OCI-LY1 (cell line): ENCODE measurements at regions not wholly inside any gene's neighbourhood (a gene's known extent, or its start where the extent isn't known, plus 50 kb on each side); places are given as distances from the start of the nearest gene placed in this dataset.

Experiments used
- H2AFZ ChIP-seq: fragments of 200-600 bp; sonication (generic), shearing (Covaris generic); 2 replicates; pipeline ENCODE4 v1.6.0; 2014; ENCODE audit warnings: antibody characterized with exemption, mild to moderate bottlenecking, low read length
- H3F3A ChIP-seq: fragments of 200-600 bp; sonication (generic), shearing (Covaris generic); 2 replicates; pipeline ENCODE4 v1.6.0; 2014; ENCODE audit warnings: mild to moderate bottlenecking, antibody characterized with exemption, low read length, moderate library complexity; ENCODE audit not compliant: insufficient read depth
- H3K27ac ChIP-seq: fragments of 200-600 bp; sonication (generic); 2 replicates; pipeline ENCODE4 v1.5.1; 2014; ENCODE audit warnings: low read length, mixed run types, mild to moderate bottlenecking, low read depth; ENCODE audit not compliant: poor library complexity, severe bottlenecking
- H3K27me3 ChIP-seq: fragments of 200-600 bp; sonication (generic); 2 replicates; pipeline ENCODE4 v1.6.0; 2014; ENCODE audit warnings: antibody characterized with exemption, mild to moderate bottlenecking, low read length, moderate library complexity; ENCODE audit not compliant: insufficient read depth
- H3K36me3 ChIP-seq: fragments of 200-600 bp; sonication (generic); 2 replicates; pipeline ENCODE4 v1.6.1; 2014; ENCODE audit warnings: mild to moderate bottlenecking, antibody characterized with exemption, low read length, moderate library complexity, mixed read lengths; ENCODE audit not compliant: insufficient read depth
- H3K4me1 ChIP-seq: fragments of 200-600 bp; sonication (generic); 2 replicates; pipeline ENCODE4 v1.5.1; 2014; ENCODE audit warnings: mild to moderate bottlenecking, low read length, moderate library complexity; ENCODE audit not compliant: insufficient read depth, severe bottlenecking
- H3K4me2 ChIP-seq: fragments of 200-600 bp; sonication (generic), shearing (Covaris generic); 2 replicates; pipeline ENCODE4 v1.6.1; 2014; ENCODE audit warnings: low read length
- H3K4me3 ChIP-seq: fragments of 200-600 bp; sonication (generic); 2 replicates; pipeline ENCODE4 v1.5.1; 2014; ENCODE audit warnings: low read length, low read depth, mild to moderate bottlenecking, mixed read lengths; ENCODE audit not compliant: poor library complexity, severe bottlenecking
- H3K79me2 ChIP-seq: fragments of 200-600 bp; shearing (Covaris generic); 2 replicates; pipeline ENCODE4 v1.6.1; 2016; ENCODE audit warnings: mixed run types, low read length, mixed read lengths; ENCODE audit not compliant: insufficient read depth
- H3K9ac ChIP-seq: fragments of 200-600 bp; sonication (generic), shearing (Covaris generic); 2 replicates; pipeline ENCODE4 v1.6.1; 2014; ENCODE audit warnings: mild to moderate bottlenecking, low read length, mixed read lengths
- H3K9me2 ChIP-seq: fragments of 200-600 bp; sonication (generic), shearing (Covaris generic); 2 replicates; pipeline ENCODE4 v1.6.1; 2014; ENCODE audit warnings: low read depth, mild to moderate bottlenecking, low read length, mixed read lengths
- H3K9me3 ChIP-seq: fragments of 200-600 bp; shearing (Covaris generic); 2 replicates; pipeline ENCODE4 v1.6.1; 2014; ENCODE audit warnings: low read length, mixed read lengths
- H4K20me1 ChIP-seq: fragments of 200-600 bp; sonication (generic), shearing (Covaris generic); 2 replicates; pipeline ENCODE4 v1.6.0; 2016; ENCODE audit warnings: mild to moderate bottlenecking, low read length; ENCODE audit not compliant: insufficient read depth
- EZH2 ChIP-seq: fragments of 200-600 bp; sonication (generic), shearing (Covaris generic); IDR thresholded peaks from 2 replicates; pipeline ENCODE4 v1.8.0; 2017; ENCODE audit warnings: borderline replicate concordance, mixed run types, mild to moderate bottlenecking, antibody characterized with exemption, low read length, moderate library complexity, mixed read lengths
- TF ChIP-seq, protein P1 (sequence below): fragments of 200-600 bp; sonication (generic), shearing (Covaris generic); IDR thresholded peaks from 2 replicates; pipeline ENCODE4 v1.5.1; 2017; ENCODE audit warnings: mild to moderate bottlenecking, antibody characterized with exemption, low read length, moderate library complexity, mixed read lengths

GRCh38 chr13:69010789-69011188 is 1096.8 kb upstream of the ATXN8OS start:
- H3K4me3 ChIP-seq = no peak overlapping the region
- H3K9me2 ChIP-seq = no peaks in the 10 kb centered on the region
- no peak for TF ChIP-seq EZH2
- TF ChIP-seq, protein P1, sequence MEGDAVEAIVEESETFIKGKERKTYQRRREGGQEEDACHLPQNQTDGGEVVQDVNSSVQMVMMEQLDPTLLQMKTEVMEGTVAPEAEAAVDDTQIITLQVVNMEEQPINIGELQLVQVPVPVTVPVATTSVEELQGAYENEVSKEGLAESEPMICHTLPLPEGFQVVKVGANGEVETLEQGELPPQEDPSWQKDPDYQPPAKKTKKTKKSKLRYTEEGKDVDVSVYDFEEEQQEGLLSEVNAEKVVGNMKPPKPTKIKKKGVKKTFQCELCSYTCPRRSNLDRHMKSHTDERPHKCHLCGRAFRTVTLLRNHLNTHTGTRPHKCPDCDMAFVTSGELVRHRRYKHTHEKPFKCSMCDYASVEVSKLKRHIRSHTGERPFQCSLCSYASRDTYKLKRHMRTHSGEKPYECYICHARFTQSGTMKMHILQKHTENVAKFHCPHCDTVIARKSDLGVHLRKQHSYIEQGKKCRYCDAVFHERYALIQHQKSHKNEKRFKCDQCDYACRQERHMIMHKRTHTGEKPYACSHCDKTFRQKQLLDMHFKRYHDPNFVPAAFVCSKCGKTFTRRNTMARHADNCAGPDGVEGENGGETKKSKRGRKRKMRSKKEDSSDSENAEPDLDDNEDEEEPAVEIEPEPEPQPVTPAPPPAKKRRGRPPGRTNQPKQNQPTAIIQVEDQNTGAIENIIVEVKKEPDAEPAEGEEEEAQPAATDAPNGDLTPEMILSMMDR = no peak
- H3K27me3 ChIP-seq = no peaks in the 10 kb centered on the region
- H4K20me1 ChIP-seq = no peaks in the 10 kb centered on the region
- H3K4me1 ChIP-seq = no peaks in the 10 kb centered on the region
- no peak overlapping the region for H3K9ac ChIP-seq
- no peak overlapping the region for H3K27ac ChIP-seq
- H3K36me3 ChIP-seq = no peaks in the 10 kb centered on the region
- no peaks in the 10 kb centered on the region for H3K9me3 ChIP-seq
- no peaks in the 10 kb centered on the region for H3F3A ChIP-seq
- H3K79me2 ChIP-seq = no peaks in the 10 kb centered on the region
- H2AFZ ChIP-seq = no peak overlapping the region
- no peak overlapping the region for H3K4me2 ChIP-seq

DNA sequence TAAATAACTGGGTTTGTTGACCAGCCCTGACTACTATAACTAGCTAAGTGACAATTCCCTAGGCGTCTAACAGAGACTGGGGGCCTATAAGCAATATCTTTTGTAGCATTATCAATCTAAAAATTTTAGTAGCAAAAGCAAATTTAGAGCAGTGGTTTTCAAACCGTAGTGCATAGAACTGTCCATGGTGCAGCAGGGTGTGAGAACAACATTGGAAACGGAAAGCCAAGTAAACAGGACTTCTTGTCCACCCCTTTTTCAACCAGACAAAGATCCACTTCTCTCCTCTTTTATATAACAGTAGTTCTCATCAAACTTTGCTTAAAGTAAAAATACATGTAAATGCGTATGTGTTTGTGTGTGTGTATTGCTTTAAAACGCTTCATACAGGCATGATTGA is 1099.1 kb upstream of the ATXN8OS start:
- H3K4me2 ChIP-seq = no peak overlapping the region
- H3K9me2 ChIP-seq = no peaks in the 10 kb centered on the region

GRCh38 chr13:68998056-68998455 is 1109.6 kb upstream of the ATXN8OS start:
- Histone ChIP-seq H3K36me3 (no peaks in the 10 kb centered on the region), H3K9me2 (peaks cover 2% of the 10 kb centered on the region; the same call in 1 of the 2 replicates), H3K4me3 (no peak overlapping the region), H3F3A (no peaks in the 10 kb centered on the region), H3K4me1 (no peaks in the 10 kb centered on the region), H3K79me2 (no peaks in the 10 kb centered on the region), H4K20me1 (no peaks in the 10 kb centered on the region), H3K9ac (no peak overlapping the region), H3K4me2 (no peak overlapping the region), H3K9me3 (no peaks in the 10 kb centered on the region), H3K27ac (no peak overlapping the region), H3K27me3 (no peaks in the 10 kb centered on the region), H2AFZ (no peak overlapping the region)
- TF ChIP-seq, protein P1 = no peak
- no peak for TF ChIP-seq EZH2

More for the DNA sequence above, 1099.1 kb upstream of the ATXN8OS start:
- no peak overlapping the region for H3K9ac ChIP-seq
- H3K9me3 ChIP-seq = no peaks in the 10 kb centered on the region
- H3K27ac ChIP-seq = no peak overlapping the region
- H2AFZ ChIP-seq = no peak overlapping the region
- no peaks in the 10 kb centered on the region for H3K79me2 ChIP-seq
- no peaks in the 10 kb centered on the region for H3F3A ChIP-seq
- H3K36me3 ChIP-seq = no peaks in the 10 kb centered on the region
- no peak overlapping the region for H3K4me3 ChIP-seq
- no peak for TF ChIP-seq EZH2
- TF ChIP-seq, protein P1 = no peak
- H3K4me1 ChIP-seq = no peaks in the 10 kb centered on the region
- H4K20me1 ChIP-seq = no peaks in the 10 kb centered on the region
- no peaks in the 10 kb centered on the region for H3K27me3 ChIP-seq
